ENCODE measurements at regions not wholly inside any gene's neighbourhood (a gene's known extent, or its start where the extent isn't known, plus 50 kb on each side); places are given as distances from the start of the nearest gene placed in this dataset.

DNA sequence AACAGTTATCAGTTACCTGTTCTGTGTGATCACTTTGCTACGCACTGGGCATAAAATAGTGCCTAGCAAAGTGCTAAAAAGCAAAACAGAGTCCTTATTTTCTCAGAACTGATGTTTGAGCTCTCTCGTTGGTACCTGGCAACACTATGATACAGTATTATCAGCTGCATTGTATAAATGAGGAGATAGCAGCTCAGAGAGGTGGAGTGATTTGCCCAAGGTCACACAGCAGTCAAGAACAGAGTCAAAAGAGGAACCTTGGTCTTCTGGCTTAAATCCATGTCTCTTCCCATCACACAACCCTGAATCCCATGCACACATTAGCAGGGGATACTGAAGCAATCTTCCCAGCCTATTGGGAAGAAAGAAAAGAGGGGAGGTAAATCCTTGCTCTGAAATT lies 580.5 kb downstream of the SOX6 start:
- DNase-seq (ENCODE audit: low spot score) (no peak), ATAC-seq (no peak)
- no peaks in the 10 kb centered on the region for H3K4me1 ChIP-seq (ENCODE audit: insufficient read depth)
- Mint-ChIP-seq H3K9me3 (no peaks in the 10 kb centered on the region), H3K4me1 (peaks cover 22% of the 10 kb centered on the region), H3K27me3 (ENCODE audit: insufficient read depth, low read depth, poor library complexity) (peaks cover 7% of the 10 kb centered on the region), H3K27ac (no peak overlapping the region), H3K4me3 (no peak overlapping the region), H3K36me3 (ENCODE audit: low read depth) (no peaks in the 10 kb centered on the region)
- H3F3A ChIP-seq (replicated peaks; ENCODE audit: low read depth): no peaks in the 10 kb centered on the region
- no peaks in the 10 kb centered on the region; the same call in 1 of the 2 replicates for H3K9me2 ChIP-seq (ENCODE audit: insufficient read depth)
- H3K79me2 ChIP-seq (replicated peaks; ENCODE audit: insufficient read depth): no peaks in the 10 kb centered on the region
- H2AFZ ChIP-seq: no peak overlapping the region
- H3K27ac ChIP-seq (ENCODE audit: low read depth): no peak overlapping the region
- no peaks in the 10 kb centered on the region for H3K36me3 ChIP-seq (ENCODE audit: insufficient read depth)
- no peaks in the 10 kb centered on the region for H3K27me3 ChIP-seq (ENCODE audit: insufficient read depth)
- no peak for TF ChIP-seq POLR2AphosphoS5 (IDR thresholded peaks at IDR 0.05; ENCODE audit: low read depth)
- no peak for TF ChIP-seq ZNF331 (CRISPR knock-in tag; IDR thresholded peaks at IDR 0.05; ENCODE audit: low read depth)
- no peak for TF ChIP-seq CREB1 (CRISPR knock-in tag; IDR thresholded peaks at IDR 0.05; ENCODE audit: low read depth)
- TF ChIP-seq NANOG (IDR thresholded peaks at IDR 0.05; ENCODE audit: borderline replicate concordance): no peak
- TF ChIP-seq, protein P1, sequence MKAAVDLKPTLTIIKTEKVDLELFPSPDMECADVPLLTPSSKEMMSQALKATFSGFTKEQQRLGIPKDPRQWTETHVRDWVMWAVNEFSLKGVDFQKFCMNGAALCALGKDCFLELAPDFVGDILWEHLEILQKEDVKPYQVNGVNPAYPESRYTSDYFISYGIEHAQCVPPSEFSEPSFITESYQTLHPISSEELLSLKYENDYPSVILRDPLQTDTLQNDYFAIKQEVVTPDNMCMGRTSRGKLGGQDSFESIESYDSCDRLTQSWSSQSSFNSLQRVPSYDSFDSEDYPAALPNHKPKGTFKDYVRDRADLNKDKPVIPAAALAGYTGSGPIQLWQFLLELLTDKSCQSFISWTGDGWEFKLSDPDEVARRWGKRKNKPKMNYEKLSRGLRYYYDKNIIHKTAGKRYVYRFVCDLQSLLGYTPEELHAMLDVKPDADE (IDR thresholded peaks at IDR 0.05): no peak
- TF ChIP-seq, protein P2, sequence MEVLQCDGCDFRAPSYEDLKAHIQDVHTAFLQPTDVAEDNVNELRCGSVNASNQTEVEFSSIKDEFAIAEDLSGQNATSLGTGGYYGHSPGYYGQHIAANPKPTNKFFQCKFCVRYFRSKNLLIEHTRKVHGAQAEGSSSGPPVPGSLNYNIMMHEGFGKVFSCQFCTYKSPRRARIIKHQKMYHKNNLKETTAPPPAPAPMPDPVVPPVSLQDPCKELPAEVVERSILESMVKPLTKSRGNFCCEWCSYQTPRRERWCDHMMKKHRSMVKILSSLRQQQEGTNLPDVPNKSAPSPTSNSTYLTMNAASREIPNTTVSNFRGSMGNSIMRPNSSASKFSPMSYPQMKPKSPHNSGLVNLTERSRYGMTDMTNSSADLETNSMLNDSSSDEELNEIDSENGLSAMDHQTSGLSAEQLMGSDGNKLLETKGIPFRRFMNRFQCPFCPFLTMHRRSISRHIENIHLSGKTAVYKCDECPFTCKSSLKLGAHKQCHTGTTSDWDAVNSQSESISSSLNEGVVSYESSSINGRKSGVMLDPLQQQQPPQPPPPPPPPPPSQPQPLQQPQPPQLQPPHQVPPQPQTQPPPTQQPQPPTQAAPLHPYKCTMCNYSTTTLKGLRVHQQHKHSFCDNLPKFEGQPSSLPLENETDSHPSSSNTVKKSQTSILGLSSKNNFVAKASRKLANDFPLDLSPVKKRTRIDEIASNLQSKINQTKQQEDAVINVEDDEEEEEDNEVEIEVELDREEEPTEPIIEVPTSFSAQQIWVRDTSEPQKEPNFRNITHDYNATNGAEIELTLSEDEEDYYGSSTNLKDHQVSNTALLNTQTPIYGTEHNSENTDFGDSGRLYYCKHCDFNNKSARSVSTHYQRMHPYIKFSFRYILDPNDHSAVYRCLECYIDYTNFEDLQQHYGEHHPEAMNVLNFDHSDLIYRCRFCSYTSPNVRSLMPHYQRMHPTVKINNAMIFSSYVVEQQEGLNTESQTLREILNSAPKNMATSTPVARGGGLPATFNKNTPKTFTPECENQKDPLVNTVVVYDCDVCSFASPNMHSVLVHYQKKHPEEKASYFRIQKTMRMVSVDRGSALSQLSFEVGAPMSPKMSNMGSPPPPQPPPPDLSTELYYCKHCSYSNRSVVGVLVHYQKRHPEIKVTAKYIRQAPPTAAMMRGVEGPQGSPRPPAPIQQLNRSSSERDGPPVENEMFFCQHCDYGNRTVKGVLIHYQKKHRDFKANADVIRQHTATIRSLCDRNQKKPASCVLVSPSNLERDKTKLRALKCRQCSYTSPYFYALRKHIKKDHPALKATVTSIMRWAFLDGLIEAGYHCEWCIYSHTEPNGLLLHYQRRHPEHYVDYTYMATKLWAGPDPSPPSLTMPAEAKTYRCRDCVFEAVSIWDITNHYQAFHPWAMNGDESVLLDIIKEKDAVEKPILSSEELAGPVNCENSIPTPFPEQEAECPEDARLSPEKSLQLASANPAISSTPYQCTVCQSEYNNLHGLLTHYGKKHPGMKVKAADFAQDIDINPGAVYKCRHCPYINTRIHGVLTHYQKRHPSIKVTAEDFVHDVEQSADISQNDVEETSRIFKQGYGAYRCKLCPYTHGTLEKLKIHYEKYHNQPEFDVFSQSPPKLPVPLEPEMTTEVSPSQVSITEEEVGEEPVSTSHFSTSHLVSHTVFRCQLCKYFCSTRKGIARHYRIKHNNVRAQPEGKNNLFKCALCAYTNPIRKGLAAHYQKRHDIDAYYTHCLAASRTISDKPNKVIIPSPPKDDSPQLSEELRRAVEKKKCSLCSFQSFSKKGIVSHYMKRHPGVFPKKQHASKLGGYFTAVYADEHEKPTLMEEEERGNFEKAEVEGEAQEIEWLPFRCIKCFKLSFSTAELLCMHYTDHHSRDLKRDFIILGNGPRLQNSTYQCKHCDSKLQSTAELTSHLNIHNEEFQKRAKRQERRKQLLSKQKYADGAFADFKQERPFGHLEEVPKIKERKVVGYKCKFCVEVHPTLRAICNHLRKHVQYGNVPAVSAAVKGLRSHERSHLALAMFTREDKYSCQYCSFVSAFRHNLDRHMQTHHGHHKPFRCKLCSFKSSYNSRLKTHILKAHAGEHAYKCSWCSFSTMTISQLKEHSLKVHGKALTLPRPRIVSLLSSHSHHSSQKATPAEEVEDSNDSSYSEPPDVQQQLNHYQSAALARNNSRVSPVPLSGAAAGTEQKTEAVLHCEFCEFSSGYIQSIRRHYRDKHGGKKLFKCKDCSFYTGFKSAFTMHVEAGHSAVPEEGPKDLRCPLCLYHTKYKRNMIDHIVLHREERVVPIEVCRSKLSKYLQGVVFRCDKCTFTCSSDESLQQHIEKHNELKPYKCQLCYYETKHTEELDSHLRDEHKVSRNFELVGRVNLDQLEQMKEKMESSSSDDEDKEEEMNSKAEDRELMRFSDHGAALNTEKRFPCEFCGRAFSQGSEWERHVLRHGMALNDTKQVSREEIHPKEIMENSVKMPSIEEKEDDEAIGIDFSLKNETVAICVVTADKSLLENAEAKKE (CRISPR knock-in tag; IDR thresholded peaks at IDR 0.05): no peak
- TF ChIP-seq, protein P3, sequence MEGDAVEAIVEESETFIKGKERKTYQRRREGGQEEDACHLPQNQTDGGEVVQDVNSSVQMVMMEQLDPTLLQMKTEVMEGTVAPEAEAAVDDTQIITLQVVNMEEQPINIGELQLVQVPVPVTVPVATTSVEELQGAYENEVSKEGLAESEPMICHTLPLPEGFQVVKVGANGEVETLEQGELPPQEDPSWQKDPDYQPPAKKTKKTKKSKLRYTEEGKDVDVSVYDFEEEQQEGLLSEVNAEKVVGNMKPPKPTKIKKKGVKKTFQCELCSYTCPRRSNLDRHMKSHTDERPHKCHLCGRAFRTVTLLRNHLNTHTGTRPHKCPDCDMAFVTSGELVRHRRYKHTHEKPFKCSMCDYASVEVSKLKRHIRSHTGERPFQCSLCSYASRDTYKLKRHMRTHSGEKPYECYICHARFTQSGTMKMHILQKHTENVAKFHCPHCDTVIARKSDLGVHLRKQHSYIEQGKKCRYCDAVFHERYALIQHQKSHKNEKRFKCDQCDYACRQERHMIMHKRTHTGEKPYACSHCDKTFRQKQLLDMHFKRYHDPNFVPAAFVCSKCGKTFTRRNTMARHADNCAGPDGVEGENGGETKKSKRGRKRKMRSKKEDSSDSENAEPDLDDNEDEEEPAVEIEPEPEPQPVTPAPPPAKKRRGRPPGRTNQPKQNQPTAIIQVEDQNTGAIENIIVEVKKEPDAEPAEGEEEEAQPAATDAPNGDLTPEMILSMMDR (conservative IDR thresholded peaks at IDR 0.05; ENCODE audit: low read depth in 2 of 2): no peak
- TF ChIP-seq STAT1 (IDR thresholded peaks at IDR 0.05; ENCODE audit: unreplicated experiment): no peak
- no peak for TF ChIP-seq EZH2phosphoT487 (IDR thresholded peaks at IDR 0.05; ENCODE audit: unreplicated experiment)
- TF ChIP-seq EZH2 (IDR thresholded peaks at IDR 0.05; ENCODE audit: low read depth, unreplicated experiment): no peak
- no peak for TF ChIP-seq JUNB (IDR thresholded peaks at IDR 0.05; ENCODE audit: unreplicated experiment)
- TF ChIP-seq, protein P4, sequence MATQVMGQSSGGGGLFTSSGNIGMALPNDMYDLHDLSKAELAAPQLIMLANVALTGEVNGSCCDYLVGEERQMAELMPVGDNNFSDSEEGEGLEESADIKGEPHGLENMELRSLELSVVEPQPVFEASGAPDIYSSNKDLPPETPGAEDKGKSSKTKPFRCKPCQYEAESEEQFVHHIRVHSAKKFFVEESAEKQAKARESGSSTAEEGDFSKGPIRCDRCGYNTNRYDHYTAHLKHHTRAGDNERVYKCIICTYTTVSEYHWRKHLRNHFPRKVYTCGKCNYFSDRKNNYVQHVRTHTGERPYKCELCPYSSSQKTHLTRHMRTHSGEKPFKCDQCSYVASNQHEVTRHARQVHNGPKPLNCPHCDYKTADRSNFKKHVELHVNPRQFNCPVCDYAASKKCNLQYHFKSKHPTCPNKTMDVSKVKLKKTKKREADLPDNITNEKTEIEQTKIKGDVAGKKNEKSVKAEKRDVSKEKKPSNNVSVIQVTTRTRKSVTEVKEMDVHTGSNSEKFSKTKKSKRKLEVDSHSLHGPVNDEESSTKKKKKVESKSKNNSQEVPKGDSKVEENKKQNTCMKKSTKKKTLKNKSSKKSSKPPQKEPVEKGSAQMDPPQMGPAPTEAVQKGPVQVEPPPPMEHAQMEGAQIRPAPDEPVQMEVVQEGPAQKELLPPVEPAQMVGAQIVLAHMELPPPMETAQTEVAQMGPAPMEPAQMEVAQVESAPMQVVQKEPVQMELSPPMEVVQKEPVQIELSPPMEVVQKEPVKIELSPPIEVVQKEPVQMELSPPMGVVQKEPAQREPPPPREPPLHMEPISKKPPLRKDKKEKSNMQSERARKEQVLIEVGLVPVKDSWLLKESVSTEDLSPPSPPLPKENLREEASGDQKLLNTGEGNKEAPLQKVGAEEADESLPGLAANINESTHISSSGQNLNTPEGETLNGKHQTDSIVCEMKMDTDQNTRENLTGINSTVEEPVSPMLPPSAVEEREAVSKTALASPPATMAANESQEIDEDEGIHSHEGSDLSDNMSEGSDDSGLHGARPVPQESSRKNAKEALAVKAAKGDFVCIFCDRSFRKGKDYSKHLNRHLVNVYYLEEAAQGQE (IDR thresholded peaks at IDR 0.05; ENCODE audit: unreplicated experiment): no peak
- TF ChIP-seq ZNF114 (CRISPR knock-in tag; IDR thresholded peaks at IDR 0.05): no peak
- no peaks in the 10 kb centered on the region for H4K20me1 ChIP-seq (replicated peaks; ENCODE audit: insufficient read depth)
- H3K4me3 ChIP-seq: no peak overlapping the region
- H3K4me2 ChIP-seq: no peak overlapping the region
